ENCODE measurements at regions not wholly inside any gene's neighbourhood (a gene's known extent, or its start where the extent isn't known, plus 50 kb on each side); places are given as distances from the start of the nearest gene placed in this dataset.

GRCh38 chr3:74564560-74564959 lies 49.9 kb downstream of the CNTN3 start:
- no peak for DNase-seq (ENCODE audit: low read depth, low spot score)
- Mint-ChIP-seq H3K27ac (ENCODE audit: unreplicated experiment) (no peak overlapping the region), H3K36me3 (ENCODE audit: low read depth) (no peaks in the 10 kb centered on the region), H3K4me1 (no peaks in the 10 kb centered on the region), H3K27me3 (ENCODE audit: low read depth) (no peaks in the 10 kb centered on the region), H3K4me3 (no peak overlapping the region), H3K9me3 (peaks cover 4% of the 10 kb centered on the region)
- TF ChIP-seq CTCF (conservative IDR thresholded peaks at IDR 0.05): no peak

GRCh38 chr3:74562558-74563269 lies 51.7 kb downstream of the CNTN3 start:
- no peak for TF ChIP-seq CTCF (conservative IDR thresholded peaks at IDR 0.05)
- Mint-ChIP-seq H3K4me1 (no peaks in the 10 kb centered on the region), H3K9me3 (peaks cover 7% of the 10 kb centered on the region)

GRCh38 chr3:74561881-74562280 lies 52.6 kb downstream of the CNTN3 start:
- H3K4me3 Mint-ChIP-seq: no peak overlapping the region

More at GRCh38 chr3:74562558-74563269, 51.7 kb downstream of the CNTN3 start:
- no peak for DNase-seq (ENCODE audit: low read depth, low spot score)
- Mint-ChIP-seq H3K4me3 (no peak overlapping the region), H3K36me3 (ENCODE audit: low read depth) (no peaks in the 10 kb centered on the region), H3K27ac (ENCODE audit: unreplicated experiment) (no peak overlapping the region), H3K27me3 (ENCODE audit: low read depth) (no peaks in the 10 kb centered on the region)

GRCh38 chr3:74559261-74559660 lies 55.2 kb downstream of the CNTN3 start:
- Mint-ChIP-seq H3K4me1 (no peaks in the 10 kb centered on the region), H3K4me3 (no peak overlapping the region), H3K36me3 (ENCODE audit: low read depth) (no peaks in the 10 kb centered on the region), H3K9me3 (peaks cover 17% of the 10 kb centered on the region), H3K27me3 (ENCODE audit: low read depth) (peaks cover 5% of the 10 kb centered on the region), H3K27ac (ENCODE audit: unreplicated experiment) (no peak overlapping the region)
- DNase-seq (ENCODE audit: low read depth, low spot score): no peak
- no peak for TF ChIP-seq CTCF (conservative IDR thresholded peaks at IDR 0.05)

More at GRCh38 chr3:74561881-74562280, 52.6 kb downstream of the CNTN3 start:
- Mint-ChIP-seq H3K4me1 (no peaks in the 10 kb centered on the region), H3K27me3 (ENCODE audit: low read depth) (no peaks in the 10 kb centered on the region), H3K9me3 (peaks cover 7% of the 10 kb centered on the region), H3K36me3 (ENCODE audit: low read depth) (no peaks in the 10 kb centered on the region), H3K27ac (ENCODE audit: unreplicated experiment) (no peak overlapping the region)
- TF ChIP-seq CTCF (conservative IDR thresholded peaks at IDR 0.05): no peak
- DNase-seq (ENCODE audit: low read depth, low spot score): no peak

GRCh38 chr3:74550686-74551085 lies 63.8 kb downstream of the CNTN3 start:
- Mint-ChIP-seq H3K9me3 (peaks cover 4% of the 10 kb centered on the region), H3K4me1 (no peaks in the 10 kb centered on the region), H3K27ac (ENCODE audit: unreplicated experiment) (no peak overlapping the region), H3K27me3 (ENCODE audit: low read depth) (peaks cover 11% of the 10 kb centered on the region), H3K4me3 (no peak overlapping the region), H3K36me3 (ENCODE audit: low read depth) (no peaks in the 10 kb centered on the region)
- no peak for TF ChIP-seq CTCF (conservative IDR thresholded peaks at IDR 0.05)
- DNase-seq (ENCODE audit: low read depth, low spot score): no peak
